ENCODE measurements at regions not wholly inside any gene's neighbourhood (a gene's known extent, or its start where the extent isn't known, plus 50 kb on each side); places are given as distances from the start of the nearest gene placed in this dataset.

DNA sequence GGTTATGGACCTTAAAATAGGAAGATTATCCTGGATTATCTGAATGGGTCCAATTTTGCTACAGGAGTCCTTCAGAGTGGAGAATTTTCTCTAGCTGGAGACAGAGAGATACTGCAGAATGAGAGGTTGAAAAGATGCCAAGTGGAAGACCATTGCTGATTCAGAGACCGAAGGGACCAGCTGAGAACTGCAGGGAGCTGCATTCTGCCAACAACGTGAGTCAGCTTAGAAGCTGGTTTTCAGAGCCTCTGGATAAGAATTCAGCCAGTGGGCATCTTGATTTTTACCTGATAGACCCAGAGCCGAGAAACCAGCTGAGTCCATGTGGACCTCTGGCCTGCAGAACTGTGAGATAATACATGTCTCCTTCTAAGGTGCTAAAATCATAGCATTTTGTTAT, 234.0 kb downstream of the NR2F2 start:
- no peak for DNase-seq (ENCODE audit: extremely low read depth, insufficient read length)
- Histone ChIP-seq H3K36me3 (ENCODE audit: control insufficient read depth, insufficient read depth, low read length) (no peaks in the 10 kb centered on the region), H3K27me3 (replicated peaks; ENCODE audit: control insufficient read depth, insufficient read depth, low read length) (no peaks in the 10 kb centered on the region), H3K4me3 (replicated peaks; ENCODE audit: low read depth, low read length) (no peak overlapping the region)
- TF ChIP-seq, protein P1, sequence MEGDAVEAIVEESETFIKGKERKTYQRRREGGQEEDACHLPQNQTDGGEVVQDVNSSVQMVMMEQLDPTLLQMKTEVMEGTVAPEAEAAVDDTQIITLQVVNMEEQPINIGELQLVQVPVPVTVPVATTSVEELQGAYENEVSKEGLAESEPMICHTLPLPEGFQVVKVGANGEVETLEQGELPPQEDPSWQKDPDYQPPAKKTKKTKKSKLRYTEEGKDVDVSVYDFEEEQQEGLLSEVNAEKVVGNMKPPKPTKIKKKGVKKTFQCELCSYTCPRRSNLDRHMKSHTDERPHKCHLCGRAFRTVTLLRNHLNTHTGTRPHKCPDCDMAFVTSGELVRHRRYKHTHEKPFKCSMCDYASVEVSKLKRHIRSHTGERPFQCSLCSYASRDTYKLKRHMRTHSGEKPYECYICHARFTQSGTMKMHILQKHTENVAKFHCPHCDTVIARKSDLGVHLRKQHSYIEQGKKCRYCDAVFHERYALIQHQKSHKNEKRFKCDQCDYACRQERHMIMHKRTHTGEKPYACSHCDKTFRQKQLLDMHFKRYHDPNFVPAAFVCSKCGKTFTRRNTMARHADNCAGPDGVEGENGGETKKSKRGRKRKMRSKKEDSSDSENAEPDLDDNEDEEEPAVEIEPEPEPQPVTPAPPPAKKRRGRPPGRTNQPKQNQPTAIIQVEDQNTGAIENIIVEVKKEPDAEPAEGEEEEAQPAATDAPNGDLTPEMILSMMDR (IDR thresholded peaks at IDR 0.05; ENCODE audit: insufficient read depth, low read length, poor library complexity, severe bottlenecking): no peak

DNA sequence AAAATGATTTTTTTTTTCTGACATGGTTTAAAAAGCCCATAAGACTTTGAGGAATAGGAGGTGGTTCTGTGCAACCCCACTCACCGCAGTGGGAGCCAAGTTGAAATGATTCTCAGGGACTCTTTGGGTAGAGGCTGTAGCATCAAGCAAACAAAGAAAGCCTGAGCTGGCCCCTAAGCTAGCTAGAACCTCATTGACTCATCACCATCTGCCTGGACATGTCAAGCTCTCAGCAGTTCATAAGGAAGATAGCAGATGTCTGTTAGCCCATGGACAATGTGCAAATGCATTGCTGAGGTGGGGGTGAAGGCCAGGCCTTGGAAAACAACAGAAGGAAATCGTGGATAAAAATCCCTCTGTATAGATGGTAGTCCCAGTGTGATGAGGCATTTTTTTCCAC, 234.8 kb downstream of the NR2F2 start:
- TF ChIP-seq, protein P1 (IDR thresholded peaks at IDR 0.05; ENCODE audit: insufficient read depth, low read length, poor library complexity, severe bottlenecking): no peak
- no peak for DNase-seq (ENCODE audit: extremely low read depth, insufficient read length)

DNA sequence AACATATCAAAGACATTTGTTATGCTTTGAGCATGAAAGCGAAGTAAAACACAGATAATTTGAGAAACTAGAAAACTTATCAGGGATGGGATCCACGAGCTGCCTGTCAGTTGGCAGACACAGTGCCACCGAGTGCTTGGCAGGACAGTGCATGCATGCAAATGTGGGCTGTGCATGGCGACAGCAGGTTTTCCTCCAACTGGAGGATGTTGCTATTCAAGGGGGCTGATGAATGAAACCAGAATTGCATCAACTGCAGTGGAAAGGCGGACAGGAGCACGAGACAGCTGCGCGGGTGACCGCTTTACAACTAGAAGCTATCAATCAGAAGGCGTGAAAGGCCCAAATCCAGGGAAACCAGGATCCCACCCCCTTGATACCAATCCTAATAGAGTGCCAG, 244.3 kb downstream of the NR2F2 start:
- H3K4me3 ChIP-seq (replicated peaks; ENCODE audit: low read depth, low read length): no peak overlapping the region
- no peaks in the 10 kb centered on the region for H3K36me3 ChIP-seq (ENCODE audit: control insufficient read depth, insufficient read depth, low read length)
- H3K27me3 ChIP-seq (replicated peaks; ENCODE audit: control insufficient read depth, insufficient read depth, low read length): no peaks in the 10 kb centered on the region
- TF ChIP-seq, protein P1 (IDR thresholded peaks at IDR 0.05; ENCODE audit: insufficient read depth, low read length, poor library complexity, severe bottlenecking): no peak
- no peak for DNase-seq (ENCODE audit: extremely low read depth, insufficient read length)

More for the DNA sequence above, 234.8 kb downstream of the NR2F2 start:
- Histone ChIP-seq H3K4me3 (replicated peaks; ENCODE audit: low read depth, low read length) (no peak overlapping the region), H3K27me3 (replicated peaks; ENCODE audit: control insufficient read depth, insufficient read depth, low read length) (no peaks in the 10 kb centered on the region), H3K36me3 (ENCODE audit: control insufficient read depth, insufficient read depth, low read length) (no peaks in the 10 kb centered on the region)

DNA sequence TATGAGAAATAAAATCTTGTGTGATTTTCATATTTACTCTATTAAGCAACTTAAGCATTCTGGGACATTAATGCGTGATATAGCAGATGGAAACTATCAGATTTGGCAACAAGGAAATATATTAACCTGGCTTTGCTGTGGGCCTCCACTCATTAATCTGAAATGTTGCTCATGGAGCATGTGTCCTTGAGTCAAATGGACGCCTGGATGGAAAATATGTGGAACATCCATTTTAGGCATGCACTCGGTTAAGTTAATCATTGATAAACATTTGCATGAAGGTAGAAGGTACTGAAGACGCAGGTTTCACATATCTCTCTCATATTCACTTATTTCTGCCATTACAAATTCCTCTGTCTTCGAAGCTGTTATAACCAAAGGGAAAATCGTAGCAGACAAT, 246.1 kb downstream of the NR2F2 start:
- no peaks in the 10 kb centered on the region for H3K36me3 ChIP-seq (ENCODE audit: control insufficient read depth, insufficient read depth, low read length)
- H3K4me3 ChIP-seq (replicated peaks; ENCODE audit: low read depth, low read length): no peak overlapping the region
- no peak for DNase-seq (ENCODE audit: extremely low read depth, insufficient read length)
- no peaks in the 10 kb centered on the region for H3K27me3 ChIP-seq (replicated peaks; ENCODE audit: control insufficient read depth, insufficient read depth, low read length)
- TF ChIP-seq, protein P1 (IDR thresholded peaks at IDR 0.05; ENCODE audit: insufficient read depth, low read length, poor library complexity, severe bottlenecking): no peak

DNA sequence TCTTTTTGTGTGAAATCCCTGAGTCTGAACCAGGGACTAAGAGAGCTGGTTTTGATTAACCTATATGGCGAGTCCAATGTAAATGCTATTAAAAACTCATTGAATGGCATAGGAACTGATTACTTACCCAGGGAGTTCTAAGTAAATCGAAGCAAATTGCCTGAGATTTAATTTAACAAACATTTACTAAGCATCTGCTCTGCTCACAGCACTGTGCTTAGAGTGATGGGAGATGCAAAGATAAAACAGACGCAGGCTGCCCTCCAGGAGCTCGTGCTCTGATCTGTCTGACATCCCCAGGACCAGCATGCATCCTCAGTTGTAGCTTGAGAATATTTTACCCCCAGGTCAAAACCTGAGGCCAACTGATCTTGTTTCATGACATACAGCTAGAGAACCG, 247.9 kb downstream of the NR2F2 start:
- no peaks in the 10 kb centered on the region for H3K27me3 ChIP-seq (replicated peaks; ENCODE audit: control insufficient read depth, insufficient read depth, low read length)
- no peak overlapping the region for H3K4me3 ChIP-seq (replicated peaks; ENCODE audit: low read depth, low read length)
- TF ChIP-seq, protein P1 (IDR thresholded peaks at IDR 0.05; ENCODE audit: insufficient read depth, low read length, poor library complexity, severe bottlenecking): no peak
- no peaks in the 10 kb centered on the region for H3K36me3 ChIP-seq (ENCODE audit: control insufficient read depth, insufficient read depth, low read length)
- no peak for DNase-seq (ENCODE audit: extremely low read depth, insufficient read length)

DNA sequence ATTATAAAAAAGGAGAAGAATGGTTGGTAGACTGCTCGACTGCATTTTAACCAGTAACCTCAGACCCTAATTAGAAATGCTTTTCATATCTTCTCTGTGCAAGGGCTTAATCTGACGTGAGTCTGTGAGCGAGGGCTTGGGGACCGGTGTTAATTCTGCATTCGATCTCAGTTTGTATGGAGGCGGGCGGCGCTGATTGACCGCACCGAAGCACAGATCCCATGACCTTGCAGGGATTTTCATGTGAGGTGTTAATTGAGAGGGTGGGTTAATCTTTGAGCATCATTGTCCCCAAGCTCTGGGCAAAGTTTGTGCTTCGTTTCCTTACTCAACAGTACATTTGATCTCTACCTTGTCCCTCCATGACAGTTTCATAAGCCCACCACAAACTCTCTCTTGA, 250.9 kb downstream of the NR2F2 start:
- no peaks in the 10 kb centered on the region for H3K36me3 ChIP-seq (ENCODE audit: control insufficient read depth, insufficient read depth, low read length)
- H3K27me3 ChIP-seq (replicated peaks; ENCODE audit: control insufficient read depth, insufficient read depth, low read length): no peaks in the 10 kb centered on the region
- TF ChIP-seq, protein P1 (IDR thresholded peaks at IDR 0.05; ENCODE audit: insufficient read depth, low read length, poor library complexity, severe bottlenecking): no peak
- DNase-seq (ENCODE audit: extremely low read depth, insufficient read length): no peak
- no peak overlapping the region for H3K4me3 ChIP-seq (replicated peaks; ENCODE audit: low read depth, low read length)

All from GM06990 (cell line).